ENCODE measurements at regions not wholly inside any gene's neighbourhood (a gene's known extent, or its start where the extent isn't known, plus 50 kb on each side); places are given as distances from the start of the nearest gene placed in this dataset.

DNA sequence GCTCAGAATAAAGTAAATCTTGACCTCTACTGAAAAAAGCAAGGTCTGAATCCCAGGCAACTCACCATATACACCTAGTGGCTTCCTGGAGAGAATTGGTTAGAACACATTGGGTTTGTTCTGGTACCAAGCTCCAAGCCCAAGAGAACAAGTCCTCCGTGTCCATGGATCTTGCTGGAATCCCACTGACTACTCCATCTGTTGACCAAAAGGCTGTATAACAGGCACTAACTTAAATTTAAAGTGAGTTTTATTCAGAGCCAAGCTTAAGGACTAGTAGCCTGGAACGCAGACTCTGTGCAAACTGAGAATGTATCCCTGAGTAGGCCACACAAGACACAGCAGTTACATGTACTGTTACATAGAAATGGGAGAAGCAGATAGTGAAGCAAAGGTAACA, 342.1 kb upstream of the LRRC3B start:
- TF ChIP-seq CTCF (IDR thresholded peaks at IDR 0.05) (no peak), POLR2A (IDR thresholded peaks at IDR 0.05) (no peak)

All from stomach (tissue), 4 donors.